ENCODE measurements at regions not wholly inside any gene's neighbourhood (a gene's known extent, or its start where the extent isn't known, plus 50 kb on each side); places are given as distances from the start of the nearest gene placed in this dataset.

DNA sequence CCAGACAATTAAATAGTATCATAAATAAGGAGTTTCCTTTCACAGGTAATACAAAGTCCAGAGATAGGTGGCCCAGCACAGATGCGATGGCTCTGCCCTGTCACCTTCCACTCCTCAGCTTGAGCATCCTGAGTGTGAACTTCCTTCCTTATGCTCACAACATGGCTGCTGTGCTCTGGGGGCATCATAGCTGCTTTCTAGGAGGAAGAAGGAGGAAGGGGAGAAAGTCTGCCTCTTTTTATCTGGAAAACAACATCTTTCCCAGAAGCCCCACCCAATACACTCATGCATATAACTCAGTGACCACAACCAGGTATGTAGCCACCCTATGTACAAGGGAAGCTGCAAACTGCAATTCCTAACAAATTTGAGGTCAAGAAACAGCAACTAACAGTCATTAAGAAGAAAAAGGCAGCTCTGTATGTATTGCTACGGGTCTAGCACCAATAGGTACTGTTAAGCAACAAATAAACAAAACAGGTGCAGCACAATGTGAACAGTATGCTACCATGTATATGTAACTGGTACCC is 201.2 kb upstream of the UBL3 start:
- H3K27me3 ChIP-seq: peaks cover 0 to 8% of the 10 kb centered on the region in 2 donors
- no peak overlapping the region for H3K27ac ChIP-seq
- TF ChIP-seq, protein P1, sequence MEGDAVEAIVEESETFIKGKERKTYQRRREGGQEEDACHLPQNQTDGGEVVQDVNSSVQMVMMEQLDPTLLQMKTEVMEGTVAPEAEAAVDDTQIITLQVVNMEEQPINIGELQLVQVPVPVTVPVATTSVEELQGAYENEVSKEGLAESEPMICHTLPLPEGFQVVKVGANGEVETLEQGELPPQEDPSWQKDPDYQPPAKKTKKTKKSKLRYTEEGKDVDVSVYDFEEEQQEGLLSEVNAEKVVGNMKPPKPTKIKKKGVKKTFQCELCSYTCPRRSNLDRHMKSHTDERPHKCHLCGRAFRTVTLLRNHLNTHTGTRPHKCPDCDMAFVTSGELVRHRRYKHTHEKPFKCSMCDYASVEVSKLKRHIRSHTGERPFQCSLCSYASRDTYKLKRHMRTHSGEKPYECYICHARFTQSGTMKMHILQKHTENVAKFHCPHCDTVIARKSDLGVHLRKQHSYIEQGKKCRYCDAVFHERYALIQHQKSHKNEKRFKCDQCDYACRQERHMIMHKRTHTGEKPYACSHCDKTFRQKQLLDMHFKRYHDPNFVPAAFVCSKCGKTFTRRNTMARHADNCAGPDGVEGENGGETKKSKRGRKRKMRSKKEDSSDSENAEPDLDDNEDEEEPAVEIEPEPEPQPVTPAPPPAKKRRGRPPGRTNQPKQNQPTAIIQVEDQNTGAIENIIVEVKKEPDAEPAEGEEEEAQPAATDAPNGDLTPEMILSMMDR (IDR thresholded peaks at IDR 0.05): no peak
- no peak overlapping the region for H3K4me3 ChIP-seq
- H3K9me3 ChIP-seq: no peaks in the 10 kb centered on the region
- intact Hi-C loops (cut with DNase I): no loop called here
- no peaks in the 10 kb centered on the region for H3K36me3 ChIP-seq
- no peak for DNase-seq
- no peak for ATAC-seq
- no peaks in the 10 kb centered on the region for H3K4me1 ChIP-seq

DNA sequence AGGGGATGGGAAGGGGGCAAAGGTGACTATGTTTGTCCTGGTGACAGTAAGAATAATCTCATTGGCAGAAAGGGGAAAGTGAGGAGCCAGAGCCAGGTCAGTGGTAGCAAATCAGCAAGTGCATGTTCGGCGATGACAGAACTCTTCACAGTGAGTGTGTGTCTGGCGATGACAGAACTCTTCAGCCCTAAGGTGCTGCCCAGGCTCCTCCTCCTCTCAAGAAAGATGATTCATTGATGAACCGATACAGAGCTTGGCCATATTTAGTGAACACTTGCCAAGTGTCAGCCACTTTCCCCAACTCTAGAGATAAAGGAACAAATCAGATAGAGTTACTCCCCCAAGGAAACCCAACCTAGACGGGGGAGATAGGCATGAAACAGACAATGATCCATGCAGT is 199.3 kb upstream of the UBL3 start:
- Histone ChIP-seq H3K4me1 (no peaks in the 10 kb centered on the region), H3K4me3 (no peak overlapping the region), H3K27ac (no peak overlapping the region), H3K36me3 (no peaks in the 10 kb centered on the region), H3K27me3 (peaks cover 0 to 8% of the 10 kb centered on the region in 2 donors), H3K9me3 (no peaks in the 10 kb centered on the region)
- no peak for ATAC-seq
- TF ChIP-seq, protein P1 (IDR thresholded peaks at IDR 0.05): no peak
- DNase-seq: no peak
- intact Hi-C loops (cut with DNase I): no loop called here

DNA sequence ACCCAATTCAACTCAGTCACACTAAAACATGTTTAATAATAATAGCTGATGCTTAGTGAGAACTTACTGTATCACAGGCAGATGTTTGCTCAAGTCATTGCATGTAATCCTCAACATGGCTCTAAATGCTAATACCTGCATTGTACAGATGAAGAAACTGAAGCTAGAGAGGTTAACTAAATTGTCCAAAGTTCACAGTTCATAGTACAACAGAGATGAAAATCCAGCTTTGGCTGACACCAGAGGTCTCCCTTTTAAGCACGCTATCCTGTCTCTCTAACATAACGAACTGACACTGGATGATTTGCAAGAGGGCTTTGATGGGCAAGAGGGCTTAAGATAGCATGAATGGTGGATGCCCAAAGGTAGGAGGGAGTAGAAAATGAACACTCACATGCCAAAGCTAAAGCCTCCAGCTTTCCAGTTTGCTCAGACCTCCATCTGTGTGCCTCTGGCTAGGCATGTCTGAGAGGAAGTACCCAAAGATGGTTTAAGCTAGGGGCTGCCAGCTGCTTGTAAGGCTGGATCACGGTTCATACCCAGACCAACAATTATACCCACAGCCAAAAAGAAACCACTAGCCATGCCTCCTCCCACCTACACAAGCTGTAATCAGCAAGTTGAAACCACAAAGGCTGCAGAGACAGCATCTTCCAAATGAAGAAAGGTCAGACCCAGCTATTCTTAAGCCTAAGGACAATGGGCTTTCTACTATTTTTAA is 196.9 kb upstream of the UBL3 start:
- DNase-seq (no peak), ATAC-seq (no peak)
- TF ChIP-seq, protein P1 (IDR thresholded peaks at IDR 0.05): no peak
- H3K4me3 ChIP-seq: no peak overlapping the region
- no peaks in the 10 kb centered on the region for H3K9me3 ChIP-seq
- no peaks in the 10 kb centered on the region for H3K4me1 ChIP-seq
- intact Hi-C loops (cut with DNase I): no loop called here
- H3K27ac ChIP-seq: no peak overlapping the region
- peaks cover 0 to 8% of the 10 kb centered on the region in 2 donors for H3K27me3 ChIP-seq
- H3K36me3 ChIP-seq: no peaks in the 10 kb centered on the region

DNA sequence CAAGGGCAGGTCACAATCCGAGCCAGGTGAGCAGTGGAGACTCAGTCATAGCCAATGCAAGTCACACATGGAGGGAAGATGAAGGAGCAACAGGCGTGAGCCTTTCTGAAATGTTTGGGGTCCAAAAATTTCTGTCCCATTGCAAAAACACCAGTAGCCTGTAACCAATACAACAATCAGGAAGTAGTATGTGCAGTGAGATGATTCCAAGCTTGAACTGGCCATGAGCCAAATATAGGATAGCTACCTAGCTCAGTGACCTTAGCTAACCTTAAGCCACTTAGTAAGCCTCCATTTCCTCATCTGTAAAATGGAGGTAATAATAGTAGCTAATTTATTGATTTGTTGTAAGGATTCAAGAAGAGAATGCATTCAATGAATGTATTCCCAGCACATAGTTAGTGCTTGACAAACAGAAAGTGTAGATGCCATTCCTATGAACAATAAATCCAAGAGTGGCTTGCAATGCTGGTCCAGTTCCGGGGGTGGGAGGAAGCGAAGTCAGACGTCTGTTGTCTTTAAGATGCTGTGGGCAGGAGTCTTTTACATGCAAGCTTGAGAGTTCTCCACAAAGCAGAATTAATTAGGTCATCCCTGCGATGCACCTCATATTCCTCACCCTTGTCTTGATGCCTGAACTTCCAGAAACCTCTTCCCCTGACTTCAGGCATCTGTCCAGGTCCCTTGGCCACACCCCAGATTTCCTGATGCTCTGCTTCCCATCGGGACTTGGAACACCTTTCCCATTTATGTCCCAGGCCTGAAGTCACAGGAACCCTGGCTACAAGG is 195.7 kb upstream of the UBL3 start:
- no peak overlapping the region for H3K4me3 ChIP-seq
- no peak overlapping the region for H3K27ac ChIP-seq
- no peak for DNase-seq
- no peaks in the 10 kb centered on the region for H3K4me1 ChIP-seq
- no peaks in the 10 kb centered on the region for H3K9me3 ChIP-seq
- no peak for ATAC-seq
- H3K27me3 ChIP-seq: peaks cover 0 to 7% of the 10 kb centered on the region in 2 donors
- intact Hi-C loops (cut with DNase I): no loop called here
- TF ChIP-seq, protein P1 (IDR thresholded peaks at IDR 0.05): no peak
- H3K36me3 ChIP-seq: no peaks in the 10 kb centered on the region

DNA sequence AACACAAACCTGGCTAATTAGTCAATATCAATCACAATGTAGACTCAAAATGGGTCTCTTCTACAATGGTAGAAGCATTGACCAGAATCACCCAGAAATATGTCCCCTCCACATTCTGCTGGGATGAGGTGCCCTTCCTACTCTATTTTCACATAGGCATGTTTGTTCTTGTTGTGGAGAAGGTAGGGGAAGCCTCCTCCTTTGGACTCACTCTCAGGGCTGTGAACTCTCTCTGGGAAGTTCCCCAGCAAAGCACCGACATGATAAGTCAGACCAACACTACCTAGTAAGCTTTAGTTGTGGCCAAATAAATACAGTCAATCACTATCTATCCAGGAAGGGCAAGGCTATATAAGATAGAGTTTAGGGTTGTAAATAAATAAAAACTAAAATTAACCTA is 194.5 kb upstream of the UBL3 start:
- no peak overlapping the region for H3K27ac ChIP-seq
- H3K36me3 ChIP-seq: no peaks in the 10 kb centered on the region
- DNase-seq (no peak), ATAC-seq (no peak)
- H3K4me3 ChIP-seq: no peak overlapping the region
- peaks cover 0 to 12% of the 10 kb centered on the region in 2 donors for H3K27me3 ChIP-seq
- H3K9me3 ChIP-seq: no peaks in the 10 kb centered on the region
- no peaks in the 10 kb centered on the region for H3K4me1 ChIP-seq
- TF ChIP-seq, protein P1 (IDR thresholded peaks at IDR 0.05): no peak
- intact Hi-C loops (cut with DNase I): no loop called here

All from left lung (tissue), 4 donors.